RWPE2 (cell line): ENCODE measurements at regions not wholly inside any gene's neighbourhood (a gene's known extent, or its start where the extent isn't known, plus 50 kb on each side); places are given as distances from the start of the nearest gene placed in this dataset.

Experiments used
- ATAC-seq: fragments of 200-7000 bp; cut with Tn5 transposase; 3 replicates; pipeline ENCODE4 v1.9.1; 2021; ENCODE audit warnings: low read depth
- DNase-seq: peaks from one replicate; pipeline ENCODE4 v3.0.0-alpha.2; 2020; ENCODE audit warnings: low spot score
- H3K27ac ChIP-seq: fragments of 450-650 bp; 2 replicates; pipeline ENCODE4 v1.5.1; 2017; ENCODE audit warnings: mild to moderate bottlenecking; ENCODE audit not compliant: poor library complexity, severe bottlenecking
- H3K27me3 ChIP-seq: fragments of 250-450 bp; sonication (Bioruptor Pico); 2 replicates; pipeline ENCODE4 v1.5.1; 2021; ENCODE audit warnings: mild to moderate bottlenecking, moderate library complexity; ENCODE audit not compliant: insufficient read depth, poor library complexity, severe bottlenecking
- H3K36me3 ChIP-seq: fragments of 250-450 bp; sonication (Bioruptor Pico); 2 replicates; pipeline ENCODE4 v1.5.1; 2020; ENCODE audit warnings: low read depth, mild to moderate bottlenecking, moderate library complexity
- H3K4me1 ChIP-seq: fragments of 250-450 bp; sonication (Bioruptor Pico); 2 replicates; pipeline ENCODE4 v1.5.1; 2021; ENCODE audit warnings: mild to moderate bottlenecking, moderate library complexity; ENCODE audit not compliant: insufficient read depth, poor library complexity, severe bottlenecking
- H3K4me3 ChIP-seq: fragments of 250-450 bp; sonication (Bioruptor Pico); 2 replicates; pipeline ENCODE4 v1.5.1; 2021; ENCODE audit warnings: mild to moderate bottlenecking, moderate library complexity; ENCODE audit not compliant: severe bottlenecking
- H3K9me3 ChIP-seq: fragments of 250-450 bp; sonication (Bioruptor Pico); 2 replicates; pipeline ENCODE4 v1.5.1; 2021; ENCODE audit warnings: mild to moderate bottlenecking, moderate library complexity; ENCODE audit not compliant: severe bottlenecking
- TF ChIP-seq, protein P1 (sequence below): fragments of 450-650 bp; IDR thresholded peaks from one replicate; pipeline ENCODE4 v1.5.1; 2017; ENCODE audit warnings: mild to moderate bottlenecking, moderate library complexity; ENCODE audit not compliant: poor library complexity, severe bottlenecking

DNA sequence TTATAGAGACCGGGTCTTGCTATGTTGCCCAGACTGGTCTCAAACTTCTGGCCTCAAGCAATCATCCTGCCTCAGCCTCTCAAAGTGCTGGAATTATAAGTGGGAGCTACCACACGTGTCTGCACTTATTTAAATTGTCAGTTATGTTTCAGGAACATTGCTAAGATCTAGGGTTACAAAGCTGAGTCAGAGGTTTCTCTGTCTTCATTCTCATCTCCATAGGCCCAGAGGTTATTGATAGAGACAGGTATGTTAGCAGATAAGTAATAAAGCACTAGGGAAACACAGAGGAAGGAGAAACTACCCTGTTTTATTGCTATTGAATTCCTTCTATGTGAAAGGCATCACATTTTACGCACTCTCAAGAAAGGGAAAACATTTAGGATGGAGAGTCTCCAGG is 214.1 kb downstream of the REEP3 start:
- no peak overlapping the region for H3K4me3 ChIP-seq
- H3K4me1 ChIP-seq = no peaks in the 10 kb centered on the region
- TF ChIP-seq, protein P1, sequence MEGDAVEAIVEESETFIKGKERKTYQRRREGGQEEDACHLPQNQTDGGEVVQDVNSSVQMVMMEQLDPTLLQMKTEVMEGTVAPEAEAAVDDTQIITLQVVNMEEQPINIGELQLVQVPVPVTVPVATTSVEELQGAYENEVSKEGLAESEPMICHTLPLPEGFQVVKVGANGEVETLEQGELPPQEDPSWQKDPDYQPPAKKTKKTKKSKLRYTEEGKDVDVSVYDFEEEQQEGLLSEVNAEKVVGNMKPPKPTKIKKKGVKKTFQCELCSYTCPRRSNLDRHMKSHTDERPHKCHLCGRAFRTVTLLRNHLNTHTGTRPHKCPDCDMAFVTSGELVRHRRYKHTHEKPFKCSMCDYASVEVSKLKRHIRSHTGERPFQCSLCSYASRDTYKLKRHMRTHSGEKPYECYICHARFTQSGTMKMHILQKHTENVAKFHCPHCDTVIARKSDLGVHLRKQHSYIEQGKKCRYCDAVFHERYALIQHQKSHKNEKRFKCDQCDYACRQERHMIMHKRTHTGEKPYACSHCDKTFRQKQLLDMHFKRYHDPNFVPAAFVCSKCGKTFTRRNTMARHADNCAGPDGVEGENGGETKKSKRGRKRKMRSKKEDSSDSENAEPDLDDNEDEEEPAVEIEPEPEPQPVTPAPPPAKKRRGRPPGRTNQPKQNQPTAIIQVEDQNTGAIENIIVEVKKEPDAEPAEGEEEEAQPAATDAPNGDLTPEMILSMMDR = no peak
- ATAC-seq (no peak), DNase-seq (no peak)
- H3K36me3 ChIP-seq = no peaks in the 10 kb centered on the region
- no peak overlapping the region for H3K27ac ChIP-seq
- H3K9me3 ChIP-seq = no peaks in the 10 kb centered on the region
- no peaks in the 10 kb centered on the region for H3K27me3 ChIP-seq

DNA sequence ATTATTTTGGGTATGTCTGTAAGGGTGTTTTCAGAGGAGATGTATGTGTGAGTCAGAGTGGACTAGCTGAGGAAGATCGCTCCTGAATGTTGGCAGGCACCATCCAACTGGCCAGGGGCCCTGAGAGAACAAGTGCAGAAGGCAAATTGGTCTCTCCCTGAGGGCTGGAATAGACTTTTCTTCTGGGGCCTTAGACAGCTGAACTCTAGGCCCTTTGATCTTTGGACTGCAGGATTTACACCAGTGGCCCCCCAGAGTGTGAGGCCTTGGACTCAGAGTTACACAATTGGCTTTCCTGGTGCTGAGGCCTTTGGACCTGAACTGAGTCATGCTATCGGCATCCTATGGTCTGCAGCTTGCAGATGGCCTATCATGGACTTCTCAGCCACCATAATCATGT is 217.2 kb downstream of the REEP3 start:
- Histone ChIP-seq H3K4me3 (no peak overlapping the region), H3K4me1 (no peaks in the 10 kb centered on the region), H3K27ac (no peak overlapping the region), H3K27me3 (no peaks in the 10 kb centered on the region), H3K9me3 (no peaks in the 10 kb centered on the region), H3K36me3 (no peaks in the 10 kb centered on the region)
- DNase-seq (no peak), ATAC-seq (peak; percentile 53; the same call in 2 of the 3 replicates)
- TF ChIP-seq, protein P1 = no peak

DNA sequence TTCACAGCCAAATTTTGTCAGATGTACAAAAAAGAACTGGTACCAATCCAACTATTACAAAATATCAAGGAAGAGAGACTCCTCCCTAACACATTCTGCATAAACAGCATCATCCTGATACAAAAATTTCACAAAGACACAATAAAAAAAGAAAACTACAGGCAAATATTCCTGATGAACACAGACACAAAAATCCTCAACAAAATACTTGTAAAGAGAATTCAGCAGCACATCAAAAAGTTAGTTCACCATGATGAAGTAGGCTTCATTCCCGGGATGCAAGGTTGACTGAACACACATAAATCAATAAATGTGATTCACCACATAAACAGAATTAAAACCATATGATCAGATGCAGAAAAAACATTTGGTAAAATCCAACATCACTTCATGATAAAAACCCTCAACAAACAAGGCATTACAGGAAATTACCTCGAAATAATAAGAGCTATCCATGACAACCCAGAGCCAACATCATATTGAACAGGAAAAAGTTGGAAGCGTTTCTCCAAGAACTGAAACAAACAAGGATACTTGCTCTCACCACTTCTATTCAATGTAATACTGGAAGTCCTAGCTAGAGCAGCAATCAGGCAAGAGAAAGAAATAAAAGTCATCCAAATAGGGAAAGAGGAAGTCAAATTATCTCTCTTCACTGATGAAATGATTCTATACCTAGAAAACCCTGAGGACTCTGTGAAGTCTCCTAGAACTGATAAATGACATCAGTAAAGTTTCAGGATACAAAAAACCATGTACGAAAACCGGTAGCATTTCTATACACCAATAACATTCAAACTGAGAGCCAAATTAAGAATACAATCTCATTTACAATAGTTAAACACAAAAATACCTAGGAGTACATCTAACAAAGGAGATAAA is 223.1 kb downstream of the REEP3 start:
- H3K4me3 ChIP-seq = no peak overlapping the region
- DNase-seq = no peak
- no peaks in the 10 kb centered on the region for H3K27me3 ChIP-seq
- no peak for ATAC-seq
- H3K36me3 ChIP-seq = no peaks in the 10 kb centered on the region
- no peak overlapping the region for H3K27ac ChIP-seq
- no peaks in the 10 kb centered on the region for H3K9me3 ChIP-seq
- TF ChIP-seq, protein P1 = no peak
- H3K4me1 ChIP-seq = no peaks in the 10 kb centered on the region

DNA sequence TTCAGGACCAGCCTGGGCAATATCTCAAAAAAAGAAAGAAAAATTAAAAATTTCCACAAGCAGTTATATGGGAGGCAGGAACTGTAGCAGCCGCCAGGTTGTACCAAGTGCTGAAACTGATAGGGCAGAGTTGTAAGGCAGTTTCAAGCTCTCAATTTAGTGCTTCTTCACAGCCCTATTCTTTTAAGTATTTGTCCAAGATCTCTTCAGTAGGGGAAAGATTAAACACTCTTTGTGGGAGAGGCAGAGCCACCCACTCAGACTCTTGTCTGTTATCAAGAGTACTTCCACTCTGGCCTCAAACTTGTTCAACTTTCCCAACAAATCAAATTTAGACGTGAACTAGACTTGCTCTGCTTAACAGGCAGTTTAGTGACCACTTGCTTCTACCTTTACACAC is 228.7 kb downstream of the REEP3 start:
- H3K9me3 ChIP-seq = no peaks in the 10 kb centered on the region
- no peak for DNase-seq
- no peak overlapping the region for H3K4me3 ChIP-seq
- ATAC-seq = no peak
- H3K36me3 ChIP-seq = no peaks in the 10 kb centered on the region
- H3K27ac ChIP-seq = no peak overlapping the region
- no peaks in the 10 kb centered on the region for H3K4me1 ChIP-seq
- no peaks in the 10 kb centered on the region for H3K27me3 ChIP-seq
- TF ChIP-seq, protein P1 = no peak

DNA sequence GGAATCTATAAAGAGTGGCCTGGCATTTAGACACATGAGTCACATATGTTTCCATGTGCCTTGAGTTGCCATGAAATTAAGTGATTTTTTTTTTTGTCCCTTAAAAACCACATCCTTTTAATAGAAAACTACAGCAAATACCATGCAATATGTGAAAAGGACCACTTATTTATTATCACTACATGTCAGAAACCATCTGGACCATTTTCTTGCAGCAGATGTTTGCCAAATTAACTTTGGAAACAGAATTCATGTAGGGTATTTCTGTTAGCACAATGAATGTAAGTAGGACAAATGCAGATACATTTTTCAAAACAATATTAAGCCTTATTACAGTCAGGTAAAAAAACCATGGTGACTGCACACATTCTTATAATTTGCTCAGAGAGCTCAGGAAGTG is 230.6 kb downstream of the REEP3 start:
- no peak for DNase-seq
- ATAC-seq = no peak

More for the DNA sequence above, 230.6 kb downstream of the REEP3 start:
- Histone ChIP-seq H3K27ac (no peak overlapping the region), H3K36me3 (no peaks in the 10 kb centered on the region), H3K4me3 (no peak overlapping the region), H3K9me3 (no peaks in the 10 kb centered on the region), H3K27me3 (no peaks in the 10 kb centered on the region), H3K4me1 (no peaks in the 10 kb centered on the region)
- TF ChIP-seq, protein P1 = no peak
